ENCODE measurements at regions not wholly inside any gene's neighbourhood (a gene's known extent, or its start where the extent isn't known, plus 50 kb on each side); places are given as distances from the start of the nearest gene placed in this dataset.
A peak's percentile ranks its signal among the peaks of the same experiment; 100 is the strongest.
"Not testable (repeated sequence)": the region's sequence is repeated elsewhere in the genome, so short reads cannot be mapped to it uniquely, and the experiment has no call there.

GRCh38 chr4:149987330-149988086 is 90.7 kb upstream of the DCLK2 start:
- DNase-seq, result no peak

- no peak for DNase-seq
These were observed 90.2 kb upstream of the DCLK2 start for GRCh38 chr4:149988087-149988410.

- no peak for DNase-seq
These were observed 85.2 kb upstream of the DCLK2 start for GRCh38 chr4:149993030-149993429.

- DNase-seq, result no peak
These were observed 83.0 kb upstream of the DCLK2 start for GRCh38 chr4:149995134-149995756.

- no peak for DNase-seq
These were observed 80.3 kb upstream of the DCLK2 start for GRCh38 chr4:149997881-149998421.

- peak; percentile 1 to 53 for DNase-seq
These were observed 78.7 kb upstream of the DCLK2 start for GRCh38 chr4:149999485-150000074.

- DNase-seq, result no peak
These were observed 76.4 kb upstream of the DCLK2 start for GRCh38 chr4:150001815-150002214.

GRCh38 chr4:150002561-150002960 is 75.7 kb upstream of the DCLK2 start:
- DNase-seq, result no peak

GRCh38 chr4:150004481-150004880 is 73.8 kb upstream of the DCLK2 start:
- DNase-seq, result no peak

- DNase-seq, result no peak
These were observed 72.7 kb upstream of the DCLK2 start for GRCh38 chr4:150005537-150005936.

- no peak for DNase-seq
These were observed 72.0 kb upstream of the DCLK2 start for GRCh38 chr4:150006197-150006596.

- no peak for DNase-seq
These were observed 70.7 kb upstream of the DCLK2 start for GRCh38 chr4:150007512-150007911.

- DNase-seq, result no peak
These were observed 69.7 kb upstream of the DCLK2 start for GRCh38 chr4:150008546-150008945.

GRCh38 chr4:150009533-150009932 is 68.7 kb upstream of the DCLK2 start:
- no peak for DNase-seq

- DNase-seq, result peak; percentile 12 to 47
These were observed 67.6 kb upstream of the DCLK2 start for GRCh38 chr4:150010525-150011126.

- no peak for DNase-seq
These were observed 65.3 kb upstream of the DCLK2 start for GRCh38 chr4:150012851-150013360.

- not testable (repeated sequence) for DNase-seq
These were observed 62.3 kb upstream of the DCLK2 start for GRCh38 chr4:150015910-150016309.

- not testable (repeated sequence) for DNase-seq
These were observed 61.6 kb upstream of the DCLK2 start for GRCh38 chr4:150016621-150017020.

- DNase-seq, result no peak
These were observed 60.0 kb upstream of the DCLK2 start for GRCh38 chr4:150018257-150018656.

- DNase-seq, result no peak
These were observed 56.8 kb upstream of the DCLK2 start for GRCh38 chr4:150021483-150021882.

GRCh38 chr4:150023489-150023888 is 54.8 kb upstream of the DCLK2 start:
- DNase-seq, result no peak

- DNase-seq, result not testable (repeated sequence)
These were observed 51.3 kb upstream of the DCLK2 start for GRCh38 chr4:150026987-150027386.
